WERI-Rb-1 (cell line): ENCODE measurements at regions not wholly inside any gene's neighbourhood (a gene's known extent, or its start where the extent isn't known, plus 50 kb on each side); places are given as distances from the start of the nearest gene placed in this dataset.

Experiments used
- DNase-seq: peaks from one replicate; pipeline ENCODE4 v3.0.0-alpha.2; 2020
- H3K27ac ChIP-seq: fragments of 250-450 bp; sonication (Bioruptor Pico); 2 replicates; pipeline ENCODE4 v1.5.1; 2020; ENCODE audit warnings: mild to moderate bottlenecking, moderate library complexity
- H3K27me3 ChIP-seq: fragments of 250-450 bp; sonication (Bioruptor Pico); 2 replicates; pipeline ENCODE4 v1.5.1; 2021; ENCODE audit warnings: mild to moderate bottlenecking, low read depth, moderate library complexity; ENCODE audit not compliant: insufficient read depth, severe bottlenecking
- H3K36me3 ChIP-seq: fragments of 250-450 bp; sonication (Bioruptor Pico); 2 replicates; pipeline ENCODE4 v1.5.1; 2020; ENCODE audit warnings: mild to moderate bottlenecking, moderate library complexity
- H3K4me3 ChIP-seq: 2 replicates; pipeline ENCODE4 v1.5.1; 2011; ENCODE audit warnings: low read depth, mild to moderate bottlenecking, control low read depth, low read length
- H3K9me3 ChIP-seq: fragments of 250-450 bp; sonication (Bioruptor Pico); 2 replicates; pipeline ENCODE4 v1.5.1; 2021; ENCODE audit warnings: mild to moderate bottlenecking, moderate library complexity; ENCODE audit not compliant: severe bottlenecking
- TF ChIP-seq, protein P1 (sequence below): IDR thresholded peaks from 2 replicates; pipeline ENCODE4 v1.5.1; 2011; ENCODE audit warnings: low read depth, mild to moderate bottlenecking, control low read depth, inconsistent platforms, low read length

GRCh38 chr9:86795823-86796553 lies 151.3 kb downstream of the GAS1 start:
- no peak overlapping the region for H3K27ac ChIP-seq
- no peak for DNase-seq
- TF ChIP-seq, protein P1, sequence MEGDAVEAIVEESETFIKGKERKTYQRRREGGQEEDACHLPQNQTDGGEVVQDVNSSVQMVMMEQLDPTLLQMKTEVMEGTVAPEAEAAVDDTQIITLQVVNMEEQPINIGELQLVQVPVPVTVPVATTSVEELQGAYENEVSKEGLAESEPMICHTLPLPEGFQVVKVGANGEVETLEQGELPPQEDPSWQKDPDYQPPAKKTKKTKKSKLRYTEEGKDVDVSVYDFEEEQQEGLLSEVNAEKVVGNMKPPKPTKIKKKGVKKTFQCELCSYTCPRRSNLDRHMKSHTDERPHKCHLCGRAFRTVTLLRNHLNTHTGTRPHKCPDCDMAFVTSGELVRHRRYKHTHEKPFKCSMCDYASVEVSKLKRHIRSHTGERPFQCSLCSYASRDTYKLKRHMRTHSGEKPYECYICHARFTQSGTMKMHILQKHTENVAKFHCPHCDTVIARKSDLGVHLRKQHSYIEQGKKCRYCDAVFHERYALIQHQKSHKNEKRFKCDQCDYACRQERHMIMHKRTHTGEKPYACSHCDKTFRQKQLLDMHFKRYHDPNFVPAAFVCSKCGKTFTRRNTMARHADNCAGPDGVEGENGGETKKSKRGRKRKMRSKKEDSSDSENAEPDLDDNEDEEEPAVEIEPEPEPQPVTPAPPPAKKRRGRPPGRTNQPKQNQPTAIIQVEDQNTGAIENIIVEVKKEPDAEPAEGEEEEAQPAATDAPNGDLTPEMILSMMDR: no peak
- no peak overlapping the region for H3K4me3 ChIP-seq
- H3K9me3 ChIP-seq: no peaks in the 10 kb centered on the region
- no peaks in the 10 kb centered on the region for H3K36me3 ChIP-seq
- peaks cover 57% of the 10 kb centered on the region for H3K27me3 ChIP-seq

DNA sequence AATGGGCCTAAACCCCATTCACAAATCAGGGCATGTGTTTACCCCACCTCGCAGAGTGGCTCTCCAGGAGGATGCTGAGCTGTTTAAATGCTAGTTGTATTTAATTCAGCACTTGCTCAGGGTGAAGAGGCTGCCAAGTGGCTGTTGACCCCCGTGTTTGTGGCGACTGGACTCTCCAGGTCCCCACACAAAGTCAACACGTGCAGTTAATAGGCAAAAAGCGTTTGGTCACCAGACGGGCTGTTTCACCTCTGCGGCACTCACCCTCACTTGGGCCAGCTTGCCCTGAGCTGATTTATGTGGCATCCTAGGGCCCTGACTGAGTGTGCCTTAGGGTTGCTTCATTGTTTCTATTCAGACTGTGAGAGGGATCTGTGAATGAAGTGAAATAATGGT lies 152.3 kb downstream of the GAS1 start:
- Histone ChIP-seq H3K27ac (no peak overlapping the region), H3K36me3 (no peaks in the 10 kb centered on the region), H3K9me3 (no peaks in the 10 kb centered on the region), H3K4me3 (no peak overlapping the region), H3K27me3 (peaks cover 53% of the 10 kb centered on the region)
- TF ChIP-seq, protein P1: no peak
- no peak for DNase-seq

GRCh38 chr9:86794391-86795046 lies 152.8 kb downstream of the GAS1 start:
- no peak overlapping the region for H3K27ac ChIP-seq
- no peak overlapping the region for H3K4me3 ChIP-seq
- DNase-seq: no peak
- TF ChIP-seq, protein P1: no peak
- peaks cover 51% of the 10 kb centered on the region for H3K27me3 ChIP-seq
- H3K36me3 ChIP-seq: no peaks in the 10 kb centered on the region
- no peaks in the 10 kb centered on the region for H3K9me3 ChIP-seq

DNA sequence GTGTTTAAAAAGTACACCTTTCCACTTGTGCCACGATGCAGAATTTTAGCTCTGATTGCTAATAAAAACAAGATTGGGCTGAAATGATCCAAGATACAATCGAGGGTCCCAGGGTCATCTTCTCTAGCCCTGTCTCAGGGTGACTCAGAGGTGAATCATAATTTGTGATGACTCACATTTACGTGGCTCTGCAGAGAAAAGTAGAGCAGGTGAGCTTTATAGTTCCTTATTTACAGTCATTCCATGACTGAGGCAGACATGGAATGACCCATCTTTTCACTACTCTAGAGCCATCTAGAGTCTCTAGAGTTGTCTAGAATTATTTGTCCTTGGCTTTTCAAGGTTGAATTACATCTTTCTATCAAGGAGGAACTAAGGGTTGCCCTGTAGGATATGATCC lies 155.2 kb downstream of the GAS1 start:
- Histone ChIP-seq H3K36me3 (no peaks in the 10 kb centered on the region), H3K27me3 (peaks cover 44% of the 10 kb centered on the region), H3K9me3 (no peaks in the 10 kb centered on the region), H3K4me3 (no peak overlapping the region), H3K27ac (no peak overlapping the region)
- DNase-seq: no peak
- TF ChIP-seq, protein P1: no peak

- TF ChIP-seq, protein P1: no peak
- no peaks in the 10 kb centered on the region for H3K36me3 ChIP-seq
- H3K27me3 ChIP-seq: peaks cover 45% of the 10 kb centered on the region
- H3K27ac ChIP-seq: no peak overlapping the region
- no peak for DNase-seq
- no peak overlapping the region for H3K4me3 ChIP-seq
- H3K9me3 ChIP-seq: no peaks in the 10 kb centered on the region
These were observed 156.5 kb downstream of the GAS1 start for GRCh38 chr9:86790805-86791204.

GRCh38 chr9:86788456-86788855 lies 158.8 kb downstream of the GAS1 start:
- TF ChIP-seq, protein P1: no peak
- H3K27me3 ChIP-seq: peaks cover 27% of the 10 kb centered on the region
- no peak for DNase-seq
- H3K36me3 ChIP-seq: no peaks in the 10 kb centered on the region
- H3K27ac ChIP-seq: no peak overlapping the region
- no peaks in the 10 kb centered on the region for H3K9me3 ChIP-seq
- H3K4me3 ChIP-seq: no peak overlapping the region
